ENCODE measurements at regions not wholly inside any gene's neighbourhood (a gene's known extent, or its start where the extent isn't known, plus 50 kb on each side); places are given as distances from the start of the nearest gene placed in this dataset.

GRCh38 chr10:106317554-106317953, 847.0 kb downstream of the SORCS1 start:
- H3K4me1 ChIP-seq = no peaks in the 10 kb centered on the region
- TF ChIP-seq CTCF (IDR thresholded peaks at IDR 0.05) = no peak
- TF ChIP-seq POLR2A (IDR thresholded peaks at IDR 0.05) = no peak
- H3K27ac ChIP-seq = no peak overlapping the region
- H3K27me3 ChIP-seq = no peaks in the 10 kb centered on the region
- no peak overlapping the region for H3K4me3 ChIP-seq
- H3K36me3 ChIP-seq = no peaks in the 10 kb centered on the region
- ATAC-seq = no peak
- DNase-seq = no peak
- WGBS (ENCODE audit: insufficient coverage, low coverage, low lambda C conversion rate, missing lambda C conversion rate) = 45% methylated on average over 2 of the region's 2 CpGs
- no peaks in the 10 kb centered on the region for H3K9me3 ChIP-seq
- intact Hi-C loops (cut with DNase I) = no loop called here

- H3K27me3 ChIP-seq = no peaks in the 10 kb centered on the region
- no peak overlapping the region for H3K27ac ChIP-seq
- TF ChIP-seq POLR2A (IDR thresholded peaks at IDR 0.05) (no peak), CTCF (IDR thresholded peaks at IDR 0.05) (no peak)
- 75% methylated on average over 1 of the region's 1 CpG for WGBS (ENCODE audit: insufficient coverage, low coverage, low lambda C conversion rate, missing lambda C conversion rate)
- intact Hi-C loops (cut with DNase I) = no loop called here
- H3K4me3 ChIP-seq = no peak overlapping the region
- H3K9me3 ChIP-seq = no peaks in the 10 kb centered on the region
- ATAC-seq (no peak), DNase-seq (no peak)
- no peaks in the 10 kb centered on the region for H3K36me3 ChIP-seq
- no peaks in the 10 kb centered on the region for H3K4me1 ChIP-seq
Observed at GRCh38 chr10:106313041-106313440, 851.5 kb downstream of the SORCS1 start.

- no peak for DNase-seq
Observed at GRCh38 chr10:106312087-106312486, 852.4 kb downstream of the SORCS1 start.

GRCh38 chr10:106311590-106311989, 852.9 kb downstream of the SORCS1 start:
- Histone ChIP-seq H3K27ac (no peak overlapping the region), H3K4me1 (no peaks in the 10 kb centered on the region), H3K4me3 (no peak overlapping the region), H3K27me3 (no peaks in the 10 kb centered on the region), H3K9me3 (no peaks in the 10 kb centered on the region), H3K36me3 (no peaks in the 10 kb centered on the region)
- 50% methylated on average over 4 of the region's 4 CpGs for WGBS (ENCODE audit: insufficient coverage, low coverage, low lambda C conversion rate, missing lambda C conversion rate)
- ATAC-seq (no peak), DNase-seq (no peak)
- TF ChIP-seq CTCF (IDR thresholded peaks at IDR 0.05) = no peak
- TF ChIP-seq POLR2A (IDR thresholded peaks at IDR 0.05) = no peak
- intact Hi-C loops (cut with DNase I) = no loop called here

More at GRCh38 chr10:106312087-106312486, 852.4 kb downstream of the SORCS1 start:
- Histone ChIP-seq H3K4me3 (no peak overlapping the region), H3K27me3 (no peaks in the 10 kb centered on the region), H3K4me1 (no peaks in the 10 kb centered on the region), H3K9me3 (no peaks in the 10 kb centered on the region), H3K27ac (no peak overlapping the region), H3K36me3 (no peaks in the 10 kb centered on the region)
- no peak for TF ChIP-seq POLR2A (IDR thresholded peaks at IDR 0.05)
- no peak for TF ChIP-seq CTCF (IDR thresholded peaks at IDR 0.05)
- ATAC-seq = no peak
- 53% methylated on average over 1 of the region's 1 CpG for WGBS (ENCODE audit: insufficient coverage, low coverage, low lambda C conversion rate, missing lambda C conversion rate)
- intact Hi-C loops (cut with DNase I) = no loop called here

- intact Hi-C loops (cut with DNase I) = no loop called here
- WGBS (ENCODE audit: insufficient coverage, low coverage, low lambda C conversion rate, missing lambda C conversion rate) = 30% methylated on average over 2 of the region's 2 CpGs
Observed at GRCh38 chr10:106310596-106310995, 853.9 kb downstream of the SORCS1 start.

More at GRCh38 chr10:106310596-106310995, 853.9 kb downstream of the SORCS1 start:
- H3K27ac ChIP-seq = no peak overlapping the region
- no peak overlapping the region for H3K4me3 ChIP-seq
- no peaks in the 10 kb centered on the region for H3K27me3 ChIP-seq
- DNase-seq (no peak), ATAC-seq (no peak)
- H3K36me3 ChIP-seq = no peaks in the 10 kb centered on the region
- no peaks in the 10 kb centered on the region for H3K9me3 ChIP-seq
- H3K4me1 ChIP-seq = no peaks in the 10 kb centered on the region
- TF ChIP-seq CTCF (IDR thresholded peaks at IDR 0.05) (no peak), POLR2A (IDR thresholded peaks at IDR 0.05) (no peak)

All from right lobe of liver (tissue), 6 donors.